ENCODE measurements at regions not wholly inside any gene's neighbourhood (a gene's known extent, or its start where the extent isn't known, plus 50 kb on each side); places are given as distances from the start of the nearest gene placed in this dataset.
"Not testable (repeated sequence)": the region's sequence is repeated elsewhere in the genome, so short reads cannot be mapped to it uniquely, and the experiment has no call there.

- no peak for DNase-seq
These were observed 139.2 kb upstream of the RBPJ start for GRCh38 chr4:26181616-26182015.

- no peak for DNase-seq
These were observed 137.8 kb upstream of the RBPJ start for GRCh38 chr4:26183017-26183416.

GRCh38 chr4:26185436-26185835 is 135.4 kb upstream of the RBPJ start:
- no peak for DNase-seq

GRCh38 chr4:26191353-26191752 is 129.5 kb upstream of the RBPJ start:
- DNase-seq: no peak

DNA sequence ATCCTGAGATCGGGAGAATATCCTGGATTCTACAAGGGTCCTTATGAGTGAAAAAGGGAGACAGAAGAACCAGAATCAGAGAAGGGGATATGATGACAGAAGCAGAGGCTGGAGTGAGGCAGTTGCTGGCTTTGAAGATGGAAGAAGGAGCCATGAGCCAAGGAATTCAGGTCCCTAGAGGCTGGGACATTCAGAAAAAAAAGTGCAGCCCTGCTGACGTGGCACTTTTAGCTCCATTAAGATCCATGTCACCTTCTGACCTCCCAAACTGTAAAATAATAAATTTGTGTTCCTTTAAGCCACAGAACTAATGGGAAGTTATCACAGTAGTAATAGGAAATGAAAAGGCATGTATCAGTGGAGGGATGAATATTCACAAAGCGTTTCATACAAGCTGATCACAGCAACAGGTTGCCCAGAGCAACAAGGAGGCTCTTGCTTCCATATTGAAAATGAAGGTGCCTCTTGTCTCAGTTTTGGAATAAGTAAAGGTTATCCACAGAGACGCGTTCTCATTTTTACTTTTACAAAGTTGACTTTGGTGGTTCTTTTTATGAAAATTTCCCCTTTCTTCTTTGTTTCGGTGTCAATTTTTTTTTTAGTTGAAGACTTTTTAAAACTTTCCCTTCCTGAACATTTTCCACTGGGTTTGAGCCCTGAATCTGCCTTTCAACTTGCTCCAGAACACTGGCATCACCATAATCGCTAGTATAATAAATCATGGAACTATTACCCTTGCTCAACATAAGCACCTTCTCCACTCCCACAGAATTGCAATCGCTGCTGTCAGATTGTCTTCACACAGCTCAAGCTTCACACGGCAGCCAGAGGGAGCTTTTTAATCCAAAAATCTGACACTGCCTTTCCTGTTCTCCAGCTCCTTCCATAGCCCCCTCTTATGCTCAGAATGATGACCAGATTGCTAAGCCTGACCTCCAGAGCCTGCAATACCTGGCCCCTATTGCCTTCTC is 127.6 kb upstream of the RBPJ start:
- no peak for DNase-seq

DNA sequence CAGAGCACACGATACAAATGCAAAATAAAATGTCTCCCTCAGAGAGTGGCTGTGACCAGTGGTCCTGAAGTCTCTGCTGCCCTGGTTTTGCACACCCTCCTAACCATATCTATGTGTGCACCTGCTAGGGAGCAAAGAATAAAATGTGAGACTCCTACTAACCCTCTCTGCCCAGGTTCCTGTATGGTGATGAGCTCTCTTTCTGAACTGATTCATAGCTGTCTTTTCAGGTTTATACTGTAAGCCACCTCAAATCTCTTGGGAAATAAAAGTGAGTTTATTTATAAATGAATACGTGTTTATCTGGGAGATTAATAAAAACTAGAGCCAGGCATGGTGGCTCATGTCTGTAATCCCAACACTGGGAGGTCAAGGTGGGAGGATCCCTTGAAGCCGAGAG is 126.0 kb upstream of the RBPJ start:
- no peak for DNase-seq

GRCh38 chr4:26196567-26196966 is 124.2 kb upstream of the RBPJ start:
- no peak for DNase-seq

DNA sequence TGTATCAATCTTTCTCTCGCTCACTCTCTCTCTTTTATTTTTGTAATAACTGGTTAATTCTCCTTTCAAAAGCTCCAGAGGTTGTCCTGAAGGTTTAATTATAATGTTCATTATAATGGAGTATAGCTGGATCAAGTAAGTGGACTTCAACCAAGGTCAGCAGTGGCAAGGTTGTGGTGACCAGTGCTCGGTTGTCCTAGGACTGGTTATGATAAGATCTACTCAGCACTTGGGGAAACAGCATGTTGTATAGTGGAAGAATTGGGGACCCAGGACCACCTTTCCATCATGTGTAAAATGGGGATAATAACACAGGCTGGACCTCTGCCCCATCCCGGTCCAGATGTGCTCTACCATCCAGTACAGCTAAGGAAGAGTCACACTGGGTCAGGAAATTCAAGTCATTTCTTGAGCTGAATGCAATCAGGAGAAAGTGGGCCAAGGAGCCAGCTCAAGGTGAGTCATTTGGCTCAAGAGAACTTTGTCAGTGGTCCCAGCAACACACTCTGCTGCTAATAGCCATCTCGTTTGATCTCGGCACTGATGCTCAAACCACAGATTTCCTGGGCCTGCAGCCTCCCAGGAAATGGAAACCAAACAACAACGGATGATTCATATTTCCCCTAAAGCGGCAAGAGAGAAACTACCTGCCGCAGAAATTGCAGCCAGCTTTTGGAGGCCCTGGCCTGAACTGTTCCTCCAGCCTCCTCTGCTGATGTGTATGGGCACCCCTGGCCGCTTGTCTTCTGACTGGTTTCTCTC is 123.6 kb upstream of the RBPJ start:
- no peak for DNase-seq

DNA sequence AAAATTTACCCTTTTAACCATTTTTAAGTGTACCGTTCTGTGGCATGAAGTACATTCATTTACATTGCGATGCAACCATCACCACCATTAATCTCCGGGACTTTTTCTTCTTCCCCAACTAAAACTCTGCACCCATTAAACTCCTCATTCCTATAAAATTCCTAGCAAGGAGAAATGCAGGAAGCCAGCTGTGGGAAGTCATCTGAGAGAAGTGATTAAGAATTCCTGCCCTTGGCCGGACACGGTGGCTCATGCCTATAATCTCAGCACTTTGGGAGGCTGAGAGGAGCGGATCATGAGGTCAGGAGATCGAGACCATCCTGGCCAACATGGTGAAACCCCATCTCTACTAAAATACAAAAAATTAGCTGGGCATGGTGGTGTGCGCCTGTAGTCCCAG is 121.9 kb upstream of the RBPJ start:
- DNase-seq: not testable (repeated sequence)

DNA sequence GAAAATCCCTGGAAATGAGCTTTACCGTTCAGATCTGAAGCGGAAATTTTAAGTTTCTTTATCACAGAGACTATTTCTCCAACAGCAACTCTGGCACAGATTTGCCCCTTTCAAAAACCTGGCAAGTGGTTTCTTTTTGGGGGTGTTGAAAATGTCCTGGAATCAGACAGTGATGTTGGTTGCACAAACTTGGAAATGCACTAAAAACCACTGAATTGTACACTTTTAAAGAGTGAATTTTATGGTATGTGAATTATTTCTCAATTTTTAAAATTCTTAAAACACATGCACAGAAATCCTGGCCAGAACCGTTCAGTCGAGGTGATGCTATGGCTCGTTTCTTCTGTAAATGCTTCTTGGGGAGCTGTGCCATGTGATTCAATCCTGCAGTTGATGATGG is 121.2 kb upstream of the RBPJ start:
- no peak for DNase-seq

DNA sequence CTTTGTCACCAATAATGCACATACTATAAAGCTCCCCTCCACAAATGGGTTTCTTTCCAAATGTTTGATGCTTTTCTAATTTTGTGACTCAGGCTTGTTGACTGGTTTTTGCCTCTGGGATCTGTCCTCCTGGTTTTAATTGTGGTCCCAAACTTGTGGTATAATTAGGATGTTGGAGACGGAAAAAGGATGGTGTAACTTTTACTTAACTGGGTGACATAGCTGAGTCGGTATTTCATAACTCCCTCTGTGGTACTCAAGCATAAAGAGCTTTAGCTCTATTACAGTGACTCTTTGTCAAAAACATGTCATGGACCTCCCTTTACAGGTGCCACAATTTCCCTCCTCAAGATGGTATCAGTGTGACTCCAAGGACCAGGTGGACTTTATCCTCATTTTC is 119.7 kb upstream of the RBPJ start:
- no peak for DNase-seq

DNA sequence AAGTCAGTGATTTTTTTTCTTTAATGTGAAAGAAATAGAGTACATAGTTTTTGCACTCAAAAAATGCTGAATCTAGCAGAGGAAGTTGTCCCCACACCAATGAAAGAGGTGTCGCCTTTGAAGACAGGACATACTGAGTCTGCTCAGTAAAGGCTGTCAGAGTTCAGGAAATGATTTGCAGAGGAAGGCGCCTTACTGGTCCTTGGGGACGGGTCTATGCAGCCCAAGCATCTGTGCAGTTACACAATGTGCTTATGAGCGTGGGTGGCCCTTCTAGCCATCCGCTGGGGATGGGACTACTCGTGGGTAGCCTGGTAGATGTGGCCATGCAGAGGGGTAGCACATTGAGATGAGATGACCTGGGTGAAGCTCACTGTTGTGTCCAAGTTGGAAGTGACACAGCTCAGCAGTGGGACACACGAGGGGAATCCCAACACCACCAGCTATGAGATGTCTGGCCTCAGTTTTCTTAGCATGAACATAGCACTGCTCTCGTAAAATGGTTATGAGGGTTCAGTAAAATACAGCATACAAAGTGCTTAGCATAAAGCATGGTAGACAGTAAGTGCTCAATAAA is 116.5 kb upstream of the RBPJ start:
- DNase-seq: no peak

DNA sequence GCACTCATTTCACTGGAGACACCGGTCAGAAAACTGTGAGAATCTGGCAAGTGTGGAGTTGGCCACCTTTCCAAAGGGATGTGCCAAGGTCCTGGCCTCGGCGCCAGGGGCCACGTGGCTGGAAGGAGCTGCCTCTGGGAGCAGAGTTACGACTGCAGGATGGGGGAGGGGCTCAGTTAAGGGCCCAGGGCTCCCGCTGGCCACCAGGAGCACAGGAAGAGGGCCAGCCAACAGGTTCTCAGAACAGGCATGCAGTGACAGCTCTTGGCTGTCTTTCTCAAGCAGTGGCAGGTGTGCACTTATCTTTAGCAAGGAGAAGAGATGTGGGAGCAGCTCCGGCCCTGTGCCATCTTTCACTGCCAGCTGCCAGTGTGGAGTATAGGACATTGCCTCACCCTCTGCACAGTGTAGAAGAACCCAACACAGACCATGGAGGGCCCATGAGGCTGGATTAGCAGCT is 115.9 kb upstream of the RBPJ start:
- DNase-seq: peak; percentile 65

- peak; percentile 81 for DNase-seq
These were observed 114.5 kb upstream of the RBPJ start for GRCh38 chr4:26206339-26206738.

DNA sequence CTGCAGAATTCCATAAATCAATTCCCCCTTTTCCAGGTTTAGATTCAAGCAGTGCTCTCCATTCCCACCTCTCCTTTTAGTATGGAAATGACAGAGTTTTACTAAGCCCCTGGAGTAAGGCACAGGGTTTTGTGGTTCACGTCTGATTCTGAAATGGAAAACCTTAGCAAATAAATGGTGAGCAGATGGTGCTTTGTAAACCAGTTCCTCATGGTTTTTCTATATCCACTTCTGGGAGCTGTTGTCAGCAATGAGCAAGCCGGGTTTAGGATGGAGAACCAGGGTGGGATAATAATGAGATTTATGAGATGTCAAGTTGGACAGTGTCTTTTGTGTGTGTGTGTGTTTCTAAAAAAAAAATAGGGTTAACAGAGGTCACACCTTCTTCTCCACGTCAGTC is 113.8 kb upstream of the RBPJ start:
- DNase-seq: no peak

DNA sequence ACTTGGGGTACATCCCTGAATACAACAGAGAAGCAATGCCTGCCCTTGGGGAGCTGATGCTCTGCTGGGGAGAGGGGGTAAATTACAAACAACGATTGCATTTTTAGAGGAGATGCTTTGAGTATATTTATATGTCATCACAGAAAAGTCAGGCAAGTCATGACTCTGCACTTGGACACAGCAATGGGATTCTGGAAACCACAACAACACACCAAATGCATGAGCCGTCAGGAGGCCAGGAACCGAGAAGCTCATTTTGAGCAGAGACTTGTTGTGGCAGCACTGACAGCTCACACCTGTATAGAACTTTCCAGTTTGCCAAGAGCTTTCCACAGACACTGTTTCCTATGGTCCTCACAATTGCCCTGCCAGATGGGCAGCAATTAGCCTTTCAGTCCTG is 113.2 kb upstream of the RBPJ start:
- no peak for DNase-seq

GRCh38 chr4:26208237-26208994 is 112.4 kb upstream of the RBPJ start:
- DNase-seq: no peak

- not testable (repeated sequence) for DNase-seq
These were observed 111.4 kb upstream of the RBPJ start for GRCh38 chr4:26209378-26209777.

DNA sequence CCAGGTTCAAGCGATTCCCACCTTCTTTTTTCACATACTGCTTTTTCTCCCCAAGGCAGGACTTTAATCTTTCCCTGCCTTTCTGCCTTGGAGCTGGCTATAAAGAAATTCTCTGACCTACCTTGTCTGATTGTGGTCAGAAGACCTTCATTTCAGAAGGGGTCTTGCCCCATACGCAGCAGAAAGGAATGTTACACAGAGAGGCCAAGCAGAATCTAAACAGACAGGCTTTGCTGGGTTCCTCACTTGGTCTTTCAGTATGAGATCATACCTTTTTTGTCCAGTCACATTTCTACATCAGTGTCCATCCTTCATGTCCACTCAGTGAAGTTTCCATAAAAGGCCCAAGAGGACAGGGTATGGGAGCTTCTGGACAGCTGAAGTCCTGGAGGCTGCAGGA is 108.3 kb upstream of the RBPJ start:
- no peak for DNase-seq

- no peak for DNase-seq
These were observed 107.5 kb upstream of the RBPJ start for GRCh38 chr4:26213317-26213716.

- no peak for DNase-seq
These were observed 105.8 kb upstream of the RBPJ start for GRCh38 chr4:26214994-26215393.

- no peak for DNase-seq
These were observed 105.1 kb upstream of the RBPJ start for GRCh38 chr4:26215725-26216124.

GRCh38 chr4:26217481-26217880 is 103.3 kb upstream of the RBPJ start:
- no peak for DNase-seq
